ENCODE measurements at regions not wholly inside any gene's neighbourhood (a gene's known extent, or its start where the extent isn't known, plus 50 kb on each side); places are given as distances from the start of the nearest gene placed in this dataset.

GRCh38 chr6:111959766-111960165 lies 86.5 kb upstream of the FYN start (continued):
- no peak for TF ChIP-seq REST (IDR thresholded peaks at IDR 0.05; ENCODE audit: unreplicated experiment)
- no peak for TF ChIP-seq EZH2phosphoT487 (IDR thresholded peaks at IDR 0.05; ENCODE audit: unreplicated experiment)
- no peak for TF ChIP-seq EZH2 (IDR thresholded peaks at IDR 0.05; ENCODE audit: low read depth, unreplicated experiment)
- TF ChIP-seq NANOG (IDR thresholded peaks at IDR 0.05; ENCODE audit: borderline replicate concordance) = no peak
- TF ChIP-seq CTCF (conservative IDR thresholded peaks at IDR 0.05; ENCODE audit: low read depth in 2 of 2) = no peak
- no peak for TF ChIP-seq ZNF331 (CRISPR knock-in tag; IDR thresholded peaks at IDR 0.05; ENCODE audit: low read depth)
- no peak for TF ChIP-seq CREB1 (CRISPR knock-in tag; IDR thresholded peaks at IDR 0.05; ENCODE audit: low read depth)

- DNase-seq (ENCODE audit: low spot score) (no peak), ATAC-seq (no peak)
- Histone ChIP-seq H3K27me3 (ENCODE audit: insufficient read depth) (no peaks in the 10 kb centered on the region), H3K79me2 (replicated peaks; ENCODE audit: insufficient read depth) (no peaks in the 10 kb centered on the region), H3K36me3 (ENCODE audit: insufficient read depth) (no peaks in the 10 kb centered on the region), H3F3A (replicated peaks; ENCODE audit: low read depth) (no peaks in the 10 kb centered on the region), H2AFZ (no peak overlapping the region), H4K20me1 (replicated peaks; ENCODE audit: insufficient read depth) (no peaks in the 10 kb centered on the region), H3K27ac (ENCODE audit: low read depth) (no peak overlapping the region), H3K4me3 (no peak overlapping the region), H3K9me2 (ENCODE audit: insufficient read depth) (peaks cover 2% of the 10 kb centered on the region; the same call in 1 of the 2 replicates), H3K4me2 (no peak overlapping the region), H3K4me1 (ENCODE audit: insufficient read depth) (no peaks in the 10 kb centered on the region; the same call in 1 of the 2 replicates)
- no peaks in the 10 kb centered on the region; the same call in 2 of the 3 replicates for H3K9me3 Mint-ChIP-seq
- no peaks in the 10 kb centered on the region for H3K27me3 Mint-ChIP-seq (ENCODE audit: insufficient read depth, low read depth, poor library complexity)
- peaks cover 6% of the 10 kb centered on the region; the same call in 2 of the 3 replicates for H3K4me1 Mint-ChIP-seq
- no peak overlapping the region for H3K4me3 Mint-ChIP-seq
- H3K36me3 Mint-ChIP-seq (ENCODE audit: low read depth) = no peaks in the 10 kb centered on the region
- no peak overlapping the region for H3K27ac Mint-ChIP-seq
- no peak for TF ChIP-seq STAT1 (IDR thresholded peaks at IDR 0.05; ENCODE audit: unreplicated experiment)
- TF ChIP-seq JUNB (IDR thresholded peaks at IDR 0.05; ENCODE audit: unreplicated experiment) = no peak
- TF ChIP-seq CTCF (conservative IDR thresholded peaks at IDR 0.05; ENCODE audit: low read depth in 2 of 2) = no peak
- TF ChIP-seq EZH2phosphoT487 (IDR thresholded peaks at IDR 0.05; ENCODE audit: unreplicated experiment) = no peak
- no peak for TF ChIP-seq ZNF331 (CRISPR knock-in tag; IDR thresholded peaks at IDR 0.05; ENCODE audit: low read depth)
- TF ChIP-seq REST (IDR thresholded peaks at IDR 0.05; ENCODE audit: unreplicated experiment) = no peak
- TF ChIP-seq NANOG (IDR thresholded peaks at IDR 0.05; ENCODE audit: borderline replicate concordance) = no peak
- no peak for TF ChIP-seq ETS1 (IDR thresholded peaks at IDR 0.05)
- no peak for TF ChIP-seq CREB1 (CRISPR knock-in tag; IDR thresholded peaks at IDR 0.05; ENCODE audit: low read depth)
- TF ChIP-seq EZH2 (IDR thresholded peaks at IDR 0.05; ENCODE audit: low read depth, unreplicated experiment) = no peak
- no peak for TF ChIP-seq POLR2AphosphoS5 (IDR thresholded peaks at IDR 0.05; ENCODE audit: low read depth)
Observed at GRCh38 chr6:111967131-111967530, 86.8 kb upstream of the CCN6 start.

Measured in GM23338 (cell line).